GM19372 (cell line): ENCODE measurements at regions not wholly inside any gene's neighbourhood (a gene's known extent, or its start where the extent isn't known, plus 50 kb on each side); places are given as distances from the start of the nearest gene placed in this dataset.
"Not testable (repeated sequence)": the region's sequence is repeated elsewhere in the genome, so short reads cannot be mapped to it uniquely, and the experiment has no call there.

Experiments
- ATAC-seq: cut with Tn5 transposase; IDR thresholded peaks from one replicate; pipeline ENCODE4 v1.9.1; 2021; ENCODE audit warnings: mild to moderate bottlenecking, low read depth, moderate library complexity; ENCODE audit not compliant: unreplicated experiment

GRCh38 chr3:137709011-137709601 lies 55.0 kb upstream of the SOX14 start:
- ATAC-seq = no peak

- not testable (repeated sequence) for ATAC-seq
Measured at GRCh38 chr3:137713965-137714364, 50.1 kb upstream of the SOX14 start.
